ENCODE measurements at regions not wholly inside any gene's neighbourhood (a gene's known extent, or its start where the extent isn't known, plus 50 kb on each side); places are given as distances from the start of the nearest gene placed in this dataset.

DNA sequence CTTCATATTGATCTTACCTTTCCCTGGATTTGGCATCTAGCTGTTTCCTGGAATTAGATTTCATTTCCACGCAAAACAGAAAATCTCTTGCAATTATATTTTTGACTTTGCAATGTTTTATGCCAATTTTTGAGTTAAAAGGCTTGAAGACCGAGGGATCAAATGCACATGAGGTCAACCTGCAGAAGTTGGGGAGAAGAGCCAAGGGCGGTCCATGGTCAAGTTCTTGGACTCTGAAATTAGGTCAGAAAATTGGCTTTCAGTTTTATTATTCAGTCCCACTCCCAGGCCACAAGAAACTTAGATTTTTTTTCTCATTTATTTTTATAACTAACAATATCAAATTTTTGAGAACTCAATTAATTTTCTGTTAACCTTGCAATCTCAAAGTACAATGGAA is 499.1 kb upstream of the USP24 start:
- TF ChIP-seq EZH2 (IDR thresholded peaks at IDR 0.05) (no peak), POLR2AphosphoS5 (IDR thresholded peaks at IDR 0.05; ENCODE audit: borderline replicate concordance, low read depth, low read length) (no peak), FOXP2 (optimal IDR thresholded peaks at IDR 0.05; ENCODE audit: control extremely low read depth, extremely low read length, insufficient read depth) (no peak)
